ENCODE measurements at regions not wholly inside any gene's neighbourhood (a gene's known extent, or its start where the extent isn't known, plus 50 kb on each side); places are given as distances from the start of the nearest gene placed in this dataset.

DNA sequence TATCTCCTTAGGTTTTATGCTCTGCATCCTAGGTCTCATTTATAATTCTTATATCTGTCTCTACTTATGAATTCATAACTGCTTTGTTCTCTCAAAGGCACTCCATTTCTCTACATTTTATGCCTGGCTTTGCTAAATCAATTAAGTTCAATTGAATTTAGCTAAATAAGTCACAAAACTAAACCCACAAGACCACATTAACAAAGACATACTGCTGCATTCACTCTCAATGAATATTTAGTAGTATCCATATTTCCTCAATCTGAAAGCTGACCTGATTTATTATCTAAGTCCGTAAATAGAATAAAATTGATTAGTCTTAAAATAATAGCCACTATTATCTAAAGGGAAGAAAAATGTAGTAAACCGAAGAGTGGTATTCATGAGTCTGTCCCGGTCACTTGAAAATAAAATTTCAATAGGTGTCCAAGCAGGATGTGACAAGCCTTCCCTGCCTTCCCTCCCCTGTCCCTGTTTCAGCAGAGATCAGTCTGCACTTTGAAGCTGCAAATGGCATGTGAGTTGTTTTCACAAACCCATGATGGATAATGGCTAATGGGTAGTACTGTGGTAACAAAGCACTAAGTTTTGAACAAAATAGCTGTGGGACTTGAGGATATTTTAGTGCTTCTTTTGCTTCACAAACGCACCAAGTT is 295.0 kb upstream of the NCAM2 start:
- H3K4me3 ChIP-seq (ENCODE audit: low read depth, low read length), result no peak overlapping the region
- no peak for DNase-seq (ENCODE audit: low read depth)

GRCh38 chr21:20720623-20721022 is 277.6 kb upstream of the NCAM2 start:
- TF ChIP-seq CTCF (conservative IDR thresholded peaks at IDR 0.05; ENCODE audit: low read depth, low read length), result no peak
- DNase-seq (ENCODE audit: low read depth), result no peak
- H3K4me3 ChIP-seq (ENCODE audit: low read depth, low read length), result no peak overlapping the region

More for the DNA sequence above, 295.0 kb upstream of the NCAM2 start:
- TF ChIP-seq CTCF (conservative IDR thresholded peaks at IDR 0.05; ENCODE audit: low read depth, low read length), result no peak

DNA sequence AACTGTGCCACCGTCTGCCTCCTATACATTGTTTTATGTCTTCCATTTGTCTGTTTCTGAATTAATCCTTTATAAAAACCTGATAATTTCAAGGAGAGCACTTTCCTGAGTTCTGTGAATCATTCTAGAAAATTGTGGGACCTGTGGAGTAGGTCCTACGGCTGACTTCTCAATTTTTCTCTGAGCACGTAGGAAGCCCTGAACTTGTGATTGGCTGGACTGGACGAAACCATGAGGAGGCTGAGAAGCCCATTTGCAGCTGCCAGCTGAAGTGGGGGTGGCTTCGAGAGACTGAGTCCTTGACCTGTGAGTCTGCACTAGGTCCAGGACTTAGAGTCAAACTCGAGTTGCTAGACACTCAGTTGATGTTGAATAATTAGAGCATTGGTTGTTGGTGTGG is 277.1 kb upstream of the NCAM2 start:
- TF ChIP-seq CTCF (conservative IDR thresholded peaks at IDR 0.05; ENCODE audit: low read depth, low read length), result no peak
- no peak overlapping the region for H3K4me3 ChIP-seq (ENCODE audit: low read depth, low read length)
- no peak for DNase-seq (ENCODE audit: low read depth)

DNA sequence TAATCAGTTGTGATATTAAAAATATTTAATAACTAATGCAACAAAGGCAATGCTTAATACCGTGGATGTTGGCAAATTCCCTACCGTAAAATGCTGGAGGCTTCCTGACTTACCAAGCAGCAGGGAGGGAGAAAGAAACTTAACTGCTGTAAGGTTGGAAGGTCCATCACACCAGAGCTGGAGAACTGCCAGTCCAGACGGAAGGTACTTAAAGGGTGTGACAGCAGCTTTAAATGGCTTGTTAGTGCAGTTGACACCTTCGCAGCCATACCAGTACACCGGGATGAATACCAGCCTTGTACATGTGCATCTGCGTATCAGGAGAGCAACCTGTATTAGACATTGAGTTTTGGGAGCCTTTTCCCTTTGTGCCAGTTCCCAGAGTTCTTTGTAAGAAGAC is 269.5 kb upstream of the NCAM2 start:
- H3K4me3 ChIP-seq (ENCODE audit: low read depth, low read length), result no peak overlapping the region
- no peak for TF ChIP-seq CTCF (conservative IDR thresholded peaks at IDR 0.05; ENCODE audit: low read depth, low read length)
- no peak for DNase-seq (ENCODE audit: low read depth)

DNA sequence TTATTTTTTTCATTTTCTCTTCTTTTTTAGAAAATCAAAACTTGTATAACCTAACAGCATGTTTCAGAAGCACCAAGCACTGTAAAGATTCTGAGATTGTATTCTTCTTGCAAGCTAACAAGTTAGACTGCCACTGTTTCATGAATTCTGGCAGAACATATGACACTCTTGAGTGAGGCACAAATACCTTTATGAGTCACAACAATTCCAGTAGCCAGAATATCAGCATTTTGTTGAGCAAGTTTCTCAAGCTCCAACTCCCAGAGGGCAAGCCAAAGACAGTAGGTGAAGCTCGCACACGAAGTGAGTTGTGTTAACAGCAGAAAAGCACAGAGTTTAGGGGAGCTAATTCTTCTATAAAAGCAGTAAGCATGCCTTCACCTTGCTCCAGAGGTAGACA is 268.8 kb upstream of the NCAM2 start:
- H3K4me3 ChIP-seq (ENCODE audit: low read depth, low read length), result no peak overlapping the region
- no peak for TF ChIP-seq CTCF (conservative IDR thresholded peaks at IDR 0.05; ENCODE audit: low read depth, low read length)
- no peak for DNase-seq (ENCODE audit: low read depth)

DNA sequence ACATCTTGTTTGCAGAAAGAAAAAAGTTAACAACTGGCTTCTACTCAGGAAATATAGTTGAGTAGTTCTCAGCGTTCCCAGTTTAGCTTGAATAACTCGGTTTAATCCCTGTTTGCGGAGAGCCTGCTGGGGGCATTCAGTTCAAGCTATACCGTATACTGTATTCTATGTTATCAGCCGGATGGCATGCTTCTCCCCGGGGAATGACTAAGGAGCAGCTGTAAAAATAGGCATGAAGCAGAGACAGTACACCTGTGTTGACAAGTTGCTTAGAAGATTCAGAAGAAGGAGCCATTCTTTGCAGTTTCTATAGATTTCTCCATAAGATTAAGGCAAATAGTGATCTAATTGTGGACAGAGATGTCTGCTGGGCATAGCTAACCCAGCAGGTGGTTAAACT is 267.8 kb upstream of the NCAM2 start:
- no peak for DNase-seq (ENCODE audit: low read depth)
- TF ChIP-seq CTCF (conservative IDR thresholded peaks at IDR 0.05; ENCODE audit: low read depth, low read length), result no peak
- no peak overlapping the region for H3K4me3 ChIP-seq (ENCODE audit: low read depth, low read length)

DNA sequence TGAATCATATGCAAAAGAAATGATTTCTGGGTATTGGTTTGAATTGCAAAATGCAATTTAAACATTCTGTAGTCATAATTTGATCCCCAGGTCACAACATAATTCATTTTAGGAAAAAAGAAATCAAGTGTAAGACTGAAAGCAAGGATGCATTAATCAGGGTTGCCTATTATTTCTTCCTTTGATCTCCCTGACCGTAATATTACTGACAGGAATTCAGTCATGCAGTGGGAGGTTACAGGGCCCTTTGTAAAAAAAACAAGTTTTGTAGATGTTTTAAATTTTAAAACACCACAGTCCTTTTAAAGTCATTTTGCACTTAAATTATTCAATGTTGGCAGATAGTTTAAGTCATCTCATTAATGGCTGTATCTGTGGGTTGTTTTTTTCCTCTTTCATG is 263.0 kb upstream of the NCAM2 start:
- DNase-seq (ENCODE audit: low read depth), result no peak
- no peak for TF ChIP-seq CTCF (conservative IDR thresholded peaks at IDR 0.05; ENCODE audit: low read depth, low read length)
- no peak overlapping the region for H3K4me3 ChIP-seq (ENCODE audit: low read depth, low read length)

Measured in epithelial cell of proximal tubule (primary cell).